H1 (cell line): ENCODE measurements at regions not wholly inside any gene's neighbourhood (a gene's known extent, or its start where the extent isn't known, plus 50 kb on each side); places are given as distances from the start of the nearest gene placed in this dataset.

Experiments
- CTCF ChIA-PET: fragments of 300-600 bp; sonication (Branson Sonifier 250); formaldehyde crosslinking; loops from one replicate; lab custom pipeline; 2021; ENCODE audit not compliant: partially characterized antibody; lab: Charles Lee
- POLR2A ChIA-PET: fragments of 300-600 bp; sonication (Branson Sonifier 250); formaldehyde crosslinking; loops from one replicate; lab custom pipeline; 2021; ENCODE audit warnings: inconsistent platforms; ENCODE audit not compliant: partially characterized antibody; lab: Charles Lee
- DNase-seq, 2 experiments: peaks; one replicate each; pipeline versions ENCODE4 v3.0.0 to v3.0.0-alpha.2; 2010 to 2022; ENCODE audit warnings: low spot score in 2 of 2, low read depth in 1 of 2, mixed read lengths in 1 of 2
- FAIRE-seq: peaks from 2 replicates; lab custom pipeline; 2011; peaks lifted over from hg19 to GRCh38; lab: Jason Lieb, UNC
- H2AFZ ChIP-seq: 2 replicates; pipeline ENCODE4 v1.8.1; 2012; ENCODE audit warnings: low read length, inconsistent platforms
- H2AK5ac ChIP-seq: 2 replicates; pipeline ENCODE4 v1.6.1; 2013; ENCODE audit warnings: low read depth, low read length
- H2BK120ac ChIP-seq: replicated peaks from 2 replicates; pipeline ENCODE3; 2013; ENCODE audit warnings: low read depth, low read length, inconsistent platforms
- H2BK12ac ChIP-seq: 2 replicates; pipeline ENCODE4 v1.6.1; 2013; ENCODE audit warnings: low read depth, low read length
- H2BK15ac ChIP-seq: 2 replicates; pipeline ENCODE4 v1.6.1; 2013; ENCODE audit warnings: low read length
- H2BK20ac ChIP-seq: 2 replicates; pipeline ENCODE4 v1.6.1; 2013; ENCODE audit warnings: low read length
- H2BK5ac ChIP-seq: 2 replicates; pipeline ENCODE4 v1.6.1; 2013; ENCODE audit warnings: low read depth, low read length
- H3K14ac ChIP-seq: 2 replicates; pipeline ENCODE4 v1.6.1; 2013; ENCODE audit warnings: inconsistent platforms; ENCODE audit not compliant: insufficient read length
- H3K18ac ChIP-seq: 2 replicates; pipeline ENCODE4 v1.6.1; 2013; ENCODE audit warnings: low read length; ENCODE audit errors: extremely low read depth
- H3K23ac ChIP-seq: 2 replicates; pipeline ENCODE4 v1.6.1; 2013; ENCODE audit warnings: inconsistent platforms; ENCODE audit not compliant: insufficient read length
- H3K23me2 ChIP-seq: 2 replicates; pipeline ENCODE4 v1.6.1; 2013; ENCODE audit warnings: low read depth, low read length
- H3K27ac ChIP-seq: 2 replicates; pipeline ENCODE4 v1.6.1; 2011; ENCODE audit warnings: low read depth, low read length, inconsistent platforms
- H3K27me3 ChIP-seq, 4 experiments: replicated peaks in 1 of 4; 1 replicate in 1 of 4; 2 replicates in 3 of 4; pipeline versions ENCODE4 v1.6.1 to v1.8.1; 2011 to 2013; ENCODE audit warnings: low read length in 3 of 4, mild to moderate bottlenecking in 3 of 4, inconsistent platforms in 2 of 4, mixed read lengths in 2 of 4, moderate library complexity in 1 of 4; ENCODE audit not compliant: control insufficient read depth in 3 of 4, insufficient read depth in 3 of 4; ENCODE audit errors: extremely low read depth in 1 of 4
- H3K36me3 ChIP-seq, 4 experiments: 2 replicates each; pipeline versions ENCODE4 v1.6.1 to v1.8.1; 2011 to 2013; ENCODE audit warnings: mild to moderate bottlenecking in 4 of 4, low read length in 3 of 4, moderate library complexity in 2 of 4, control low read depth in 1 of 4, inconsistent platforms in 1 of 4; ENCODE audit not compliant: insufficient read depth in 4 of 4, control insufficient read depth in 2 of 4
- H3K4ac ChIP-seq: replicated peaks from 2 replicates; pipeline ENCODE3; 2013; ENCODE audit warnings: low read length, low read depth, mixed read lengths, inconsistent platforms; ENCODE audit not compliant: insufficient read length
- H3K4me1 ChIP-seq, 4 experiments: replicated peaks in 1 of 4; 1 replicate in 1 of 4; 2 replicates in 3 of 4; pipeline versions ENCODE4 v1.6.1 to v1.8.1; 2011 to 2013; ENCODE audit warnings: low read length in 3 of 4, inconsistent platforms in 2 of 4, mixed read lengths in 1 of 4; ENCODE audit not compliant: insufficient read depth in 4 of 4, control insufficient read depth in 3 of 4
- H3K4me2 ChIP-seq, 2 experiments: 2 replicates each; pipeline versions ENCODE4 v1.6.1 to v1.8.1; 2011 to 2013; ENCODE audit warnings: low read depth in 2 of 2, low read length in 2 of 2, control low read depth in 1 of 2, inconsistent platforms in 1 of 2, mild to moderate bottlenecking in 1 of 2; ENCODE audit not compliant: insufficient read depth in 1 of 2
- H3K4me3 ChIP-seq, 4 experiments: fragments of 200-600, 300-600 bp in 1 of 4; sonication (generic), shearing (Covaris generic), sonication (Bioruptor Twin) in 1 of 4; 2 replicates each; pipeline versions ENCODE4 v1.5.1 to v1.8.1; 2011 to 2016; ENCODE audit warnings: low read length in 4 of 4, low read depth in 3 of 4, control low read depth in 2 of 4, inconsistent platforms in 2 of 4, mild to moderate bottlenecking in 2 of 4, mixed read lengths in 1 of 4, moderate library complexity in 1 of 4; ENCODE audit not compliant: insufficient read depth in 2 of 4; ENCODE audit errors: extremely low read depth in 1 of 4
- H3K56ac ChIP-seq: replicated peaks from 2 replicates; pipeline ENCODE3; 2013; ENCODE audit warnings: low read depth, mild to moderate bottlenecking, mixed read lengths, low read length, inconsistent platforms; ENCODE audit not compliant: insufficient read length
- H3K79me1 ChIP-seq: 2 replicates; pipeline ENCODE4 v1.6.1; 2013; ENCODE audit warnings: low read depth, low read length, control low read depth
- H3K79me2 ChIP-seq, 2 experiments: 2 replicates each; pipeline versions ENCODE4 v1.6.1 to v1.8.1; 2012 to 2013; ENCODE audit warnings: low read length in 2 of 2, mild to moderate bottlenecking in 2 of 2, inconsistent platforms in 1 of 2; ENCODE audit not compliant: insufficient read depth in 2 of 2, control insufficient read depth in 1 of 2
- H3K9ac ChIP-seq, 4 experiments: replicated peaks in 1 of 4; 1 replicate in 1 of 4; 2 replicates in 3 of 4; pipeline versions ENCODE4 v1.6.1 to v1.8.1; 2011 to 2013; ENCODE audit warnings: low read depth in 3 of 4, low read length in 3 of 4, control low read depth in 2 of 4, mild to moderate bottlenecking in 2 of 4, moderate library complexity in 2 of 4, inconsistent platforms in 1 of 4; ENCODE audit errors: extremely low read depth in 1 of 4
- H3K9me3 ChIP-seq, 2 experiments: 2 replicates each; pipeline versions ENCODE4 v1.6.1 to v1.8.1; 2012 to 2013; ENCODE audit warnings: mild to moderate bottlenecking in 2 of 2, moderate library complexity in 2 of 2, control low read depth in 1 of 2, inconsistent platforms in 1 of 2, low read depth in 1 of 2, low read length in 1 of 2, mixed read lengths in 1 of 2; ENCODE audit not compliant: insufficient read depth in 2 of 2
- H4K20me1 ChIP-seq, 2 experiments: replicated peaks in 1 of 2; 2 replicates each; pipeline versions ENCODE3 to v1.8.1; 2011 to 2013; ENCODE audit warnings: inconsistent platforms in 2 of 2, low read length in 2 of 2, mild to moderate bottlenecking in 1 of 2; ENCODE audit not compliant: insufficient read depth in 2 of 2, control insufficient read depth in 1 of 2
- H4K5ac ChIP-seq: 2 replicates; pipeline ENCODE4 v1.6.1; 2013; ENCODE audit warnings: low read length, low read depth, mixed read lengths, inconsistent platforms; ENCODE audit not compliant: insufficient read length
- H4K8ac ChIP-seq: 2 replicates; pipeline ENCODE4 v1.8.0; 2013; ENCODE audit warnings: mild to moderate bottlenecking, moderate library complexity, low read length, inconsistent platforms; ENCODE audit not compliant: insufficient read depth; ENCODE audit errors: extremely low read depth
- H4K91ac ChIP-seq: replicated peaks from 2 replicates; pipeline ENCODE3; 2013; ENCODE audit warnings: low read length, mixed read lengths, inconsistent platforms; ENCODE audit not compliant: insufficient read length
- BRCA1 ChIP-seq: IDR thresholded peaks from 2 replicates; pipeline ENCODE4 v1.6.1; 2012; ENCODE audit warnings: low read depth, low read length, improper control_type of control experiment
- CBX5 ChIP-seq: fragments of 300-800, 300-1000 bp; sonication (generic); IDR thresholded peaks from 2 replicates; pipeline ENCODE4 v1.7.1; 2016; ENCODE audit warnings: antibody characterized with exemption, low read length, low read depth
- EGR1 ChIP-seq: IDR thresholded peaks from 2 replicates; pipeline ENCODE4 v1.6.1; 2011; ENCODE audit warnings: low read depth, low read length, borderline replicate concordance
- EP300 ChIP-seq, 2 experiments: IDR thresholded peaks; 1 replicate in 1 of 2; 2 replicates in 1 of 2; pipeline ENCODE4 v1.6.1; 2011 to 2012; ENCODE audit warnings: low read depth in 2 of 2, low read length in 2 of 2, mild to moderate bottlenecking in 2 of 2, borderline replicate concordance in 1 of 2, inconsistent platforms in 1 of 2, moderate library complexity in 1 of 2
- EZH2 ChIP-seq: fragments of 200-600 bp; sonication (generic); IDR thresholded peaks from 2 replicates; pipeline ENCODE4 v1.7.1; 2012; ENCODE audit warnings: low read depth, mild to moderate bottlenecking, moderate library complexity, low read length, inconsistent platforms; ENCODE audit not compliant: severe bottlenecking
- JUND ChIP-seq: IDR thresholded peaks from 2 replicates; pipeline ENCODE4 v1.6.1; 2011; ENCODE audit warnings: mild to moderate bottlenecking, improper control_type of control experiment, low read length
- KDM4A ChIP-seq: IDR thresholded peaks from one replicate; pipeline ENCODE4 v1.7.1; 2012; ENCODE audit warnings: low read depth, mild to moderate bottlenecking, moderate library complexity, low read length, inconsistent platforms; ENCODE audit not compliant: severe bottlenecking
- NANOG ChIP-seq: IDR thresholded peaks from 2 replicates; pipeline ENCODE4 v1.6.1; 2011; ENCODE audit warnings: low read length, low read depth, mild to moderate bottlenecking, inconsistent platforms; ENCODE audit not compliant: insufficient read depth, poor library complexity, severe bottlenecking
- POLR2AphosphoS5 ChIP-seq: IDR thresholded peaks from 2 replicates; pipeline ENCODE4 v1.6.1; 2011; ENCODE audit warnings: low read depth, low read length
- POU5F1 ChIP-seq: IDR thresholded peaks from 2 replicates; pipeline ENCODE4 v1.6.1; 2011; ENCODE audit warnings: low read depth, mild to moderate bottlenecking, low read length, moderate library complexity
- SIN3A ChIP-seq, 2 experiments: IDR thresholded peaks in 1 of 2; conservative IDR thresholded peaks in 1 of 2; 2 replicates each; pipeline ENCODE4 v1.6.1; 2011 to 2012; ENCODE audit warnings: low read length in 2 of 2, improper control_type of control experiment in 1 of 2, low read depth in 1 of 2, mild to moderate bottlenecking in 1 of 2
- SP1 ChIP-seq: IDR thresholded peaks from 2 replicates; pipeline ENCODE4 v1.6.1; 2011; ENCODE audit warnings: low read depth, low read length
- TAF7 ChIP-seq: optimal IDR thresholded peaks from 2 replicates; pipeline ENCODE3; 2011; ENCODE audit warnings: low read depth, mild to moderate bottlenecking, inconsistent platforms, low read length, moderate library complexity, borderline replicate concordance
- ZNF274 ChIP-seq: IDR thresholded peaks from 2 replicates; pipeline ENCODE4 v1.7.0; 2012; ENCODE audit warnings: low read length, borderline replicate concordance; ENCODE audit errors: extremely low read depth
- WGBS, 2 experiments: shearing (Covaris generic) in 1 of 2; methylation state at CpG; one replicate each; pipeline versions ENCODE4 v1.1.6 to v1.1.7; 2013 to 2015; ENCODE audit warnings: low lambda C conversion rate in 2 of 2, mixed read lengths in 2 of 2, inconsistent platforms in 1 of 2, low coverage in 1 of 2, missing lambda C conversion rate in 1 of 2; ENCODE audit not compliant: insufficient replicate concordance in 2 of 2, insufficient coverage in 1 of 2, insufficient read length in 1 of 2; ENCODE audit errors: extremely low coverage in 1 of 2, missing lambda C conversion rate in 1 of 2; 5-methylcytosine and 5-hydroxymethylcytosine counted together

GRCh38 chr21:27816301-27816700 lies 849.4 kb upstream of the ADAMTS5 start:
- Histone ChIP-seq H2BK5ac (no peak overlapping the region), H3K79me2 (no peaks in the 10 kb centered on the region), H3K79me1 (no peaks in the 10 kb centered on the region), H4K20me1 (no peaks in the 10 kb centered on the region), H3K4me3 (no peak overlapping the region), H4K8ac (no peak overlapping the region), H3K4ac (no peak overlapping the region), H3K9ac (no peak overlapping the region), H3K23me2 (no peaks in the 10 kb centered on the region; the same call in 1 of the 2 replicates), H3K14ac (no peak overlapping the region), H3K4me1 (no peaks in the 10 kb centered on the region), H3K23ac (no peak overlapping the region), H2BK15ac (no peak overlapping the region), H2AK5ac (no peak overlapping the region), H3K4me2 (no peak overlapping the region), H2BK20ac (no peak overlapping the region), H4K5ac (no peak overlapping the region), H4K91ac (no peak overlapping the region), H3K9me3 (no peaks in the 10 kb centered on the region), H3K18ac (no peak overlapping the region), H3K36me3 (no peaks in the 10 kb centered on the region), H2BK120ac (no peak overlapping the region), H3K27ac (no peak overlapping the region), H2BK12ac (no peak overlapping the region), H2AFZ (no peak overlapping the region), H3K27me3 (no peaks in the 10 kb centered on the region), H3K56ac (no peak overlapping the region)
- WGBS, 2 experiments: 85% methylated on average over 4 of the region's 4 CpGs; no CpG with 5 or more reads in 1 of the 2 experiments
- DNase-seq (no peak), FAIRE-seq (no peak)
- ChIA-PET CTCF (interaction anchor here (1.1 to 3.0 kb wide), 2 partner anchors 13 to 202 kb away, joined by 4 to 11 read pairs; no protein-coding TSS in a partner anchor), POLR2A (no interaction called here)
- TF ChIP-seq TAF7 (no peak), EZH2 (no peak), NANOG (no peak), POLR2AphosphoS5 (no peak), SP1 (no peak), POU5F1 (no peak), EP300 (IDR thresholded peaks at IDR 0.05; ENCODE audit: borderline replicate concordance in 1 of 2, low read depth in 2 of 2, low read length in 2 of 2) (no peak), BRCA1 (no peak), ZNF274 (no peak), EGR1 (no peak), KDM4A (no peak), CBX5 (no peak), JUND (no peak), SIN3A (conservative IDR thresholded peaks at IDR 0.05 in 1 of 2, IDR thresholded peaks at IDR 0.05 in 1 of 2; ENCODE audit: low read depth in 1 of 2, low read length in 2 of 2) (no peak)
